AG09309 (cell line): ENCODE measurements at regions not wholly inside any gene's neighbourhood (a gene's known extent, or its start where the extent isn't known, plus 50 kb on each side); places are given as distances from the start of the nearest gene placed in this dataset.
"Not testable (repeated sequence)": the region's sequence is repeated elsewhere in the genome, so short reads cannot be mapped to it uniquely, and the experiment has no call there.

ENCODE experiments used
- DNase-seq: peaks from one replicate; pipeline ENCODE4 v3.0.0-alpha.2; 2010; ENCODE audit warnings: low read depth
- H3K4me3 ChIP-seq: 2 replicates; pipeline ENCODE4 v1.5.1; 2011; ENCODE audit warnings: mild to moderate bottlenecking, low read depth, low read length, moderate library complexity; ENCODE audit not compliant: control insufficient read depth
- TF ChIP-seq, protein P1 (sequence below): IDR thresholded peaks from 2 replicates; pipeline ENCODE4 v1.5.1; 2011; ENCODE audit warnings: mild to moderate bottlenecking, low read depth, low read length, inconsistent platforms; ENCODE audit not compliant: insufficient read depth, control insufficient read depth; ENCODE audit errors: missing control alignments

DNA sequence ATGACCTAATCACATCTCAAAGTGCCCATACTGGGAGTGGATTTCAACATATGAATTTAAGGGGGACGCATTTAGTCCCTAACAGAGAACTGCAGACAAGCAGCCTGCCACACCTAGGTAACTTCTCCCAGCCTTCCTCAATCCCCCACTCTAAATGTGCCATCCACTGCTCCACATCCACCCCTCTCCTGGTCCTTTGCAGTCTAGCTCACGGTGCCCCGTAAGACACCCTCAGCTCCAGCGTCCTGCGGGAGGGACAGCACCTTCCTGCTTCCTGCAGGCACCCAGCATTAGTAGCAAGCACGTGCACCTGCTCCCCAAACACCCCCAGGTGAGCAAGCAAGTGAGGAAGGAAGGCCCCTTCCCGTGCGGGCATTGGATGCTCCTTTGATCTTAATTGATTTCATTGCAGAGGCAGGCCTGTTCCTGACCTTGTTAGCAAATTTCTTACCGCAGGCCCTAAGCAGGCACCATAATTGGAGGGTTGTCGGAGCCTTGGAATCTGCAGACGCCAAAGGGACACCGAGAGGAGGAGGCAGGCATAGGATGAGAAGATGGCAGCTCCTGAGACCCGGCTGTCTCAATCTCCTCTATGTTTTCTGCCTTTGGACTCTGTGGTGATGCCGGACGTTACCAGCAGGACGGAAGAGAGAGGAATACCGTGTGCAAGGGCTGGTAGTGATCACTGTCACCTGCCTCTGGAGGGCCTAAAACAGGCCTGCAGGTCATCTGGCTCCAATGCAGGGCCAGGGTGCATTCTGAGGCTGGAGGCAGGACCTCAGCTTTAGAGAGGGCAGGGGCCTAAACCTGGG lies 75.8 kb upstream of the CHST15 start:
- H3K4me3 ChIP-seq, result no peak overlapping the region
- DNase-seq, result no peak
- TF ChIP-seq, protein P1, sequence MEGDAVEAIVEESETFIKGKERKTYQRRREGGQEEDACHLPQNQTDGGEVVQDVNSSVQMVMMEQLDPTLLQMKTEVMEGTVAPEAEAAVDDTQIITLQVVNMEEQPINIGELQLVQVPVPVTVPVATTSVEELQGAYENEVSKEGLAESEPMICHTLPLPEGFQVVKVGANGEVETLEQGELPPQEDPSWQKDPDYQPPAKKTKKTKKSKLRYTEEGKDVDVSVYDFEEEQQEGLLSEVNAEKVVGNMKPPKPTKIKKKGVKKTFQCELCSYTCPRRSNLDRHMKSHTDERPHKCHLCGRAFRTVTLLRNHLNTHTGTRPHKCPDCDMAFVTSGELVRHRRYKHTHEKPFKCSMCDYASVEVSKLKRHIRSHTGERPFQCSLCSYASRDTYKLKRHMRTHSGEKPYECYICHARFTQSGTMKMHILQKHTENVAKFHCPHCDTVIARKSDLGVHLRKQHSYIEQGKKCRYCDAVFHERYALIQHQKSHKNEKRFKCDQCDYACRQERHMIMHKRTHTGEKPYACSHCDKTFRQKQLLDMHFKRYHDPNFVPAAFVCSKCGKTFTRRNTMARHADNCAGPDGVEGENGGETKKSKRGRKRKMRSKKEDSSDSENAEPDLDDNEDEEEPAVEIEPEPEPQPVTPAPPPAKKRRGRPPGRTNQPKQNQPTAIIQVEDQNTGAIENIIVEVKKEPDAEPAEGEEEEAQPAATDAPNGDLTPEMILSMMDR, result no peak

DNA sequence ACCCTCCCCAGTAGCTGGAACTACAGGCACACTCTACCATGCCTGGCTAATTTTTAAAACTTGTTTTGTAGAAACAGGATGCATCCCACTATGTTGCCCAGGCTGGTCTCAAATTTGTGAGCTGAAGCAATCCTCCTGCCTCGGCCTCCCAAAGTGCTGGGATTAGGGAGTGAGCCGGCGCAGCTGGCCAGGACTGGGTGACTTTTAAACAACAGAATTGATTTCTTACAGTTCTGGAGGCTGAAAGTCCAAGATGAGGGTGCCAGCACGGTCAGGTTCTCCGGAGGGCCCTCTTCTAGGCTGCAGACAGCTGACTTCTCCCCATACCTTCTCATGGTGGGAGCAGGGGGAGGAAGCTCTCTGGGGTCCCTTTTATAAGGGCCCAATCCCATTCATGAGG lies 75.2 kb upstream of the CHST15 start:
- no peak for DNase-seq
- TF ChIP-seq, protein P1, result no peak
- H3K4me3 ChIP-seq, result no peak overlapping the region

GRCh38 chr10:124167925-124168324 lies 74.5 kb upstream of the CHST15 start:
- H3K4me3 ChIP-seq, result not testable (repeated sequence)

DNA sequence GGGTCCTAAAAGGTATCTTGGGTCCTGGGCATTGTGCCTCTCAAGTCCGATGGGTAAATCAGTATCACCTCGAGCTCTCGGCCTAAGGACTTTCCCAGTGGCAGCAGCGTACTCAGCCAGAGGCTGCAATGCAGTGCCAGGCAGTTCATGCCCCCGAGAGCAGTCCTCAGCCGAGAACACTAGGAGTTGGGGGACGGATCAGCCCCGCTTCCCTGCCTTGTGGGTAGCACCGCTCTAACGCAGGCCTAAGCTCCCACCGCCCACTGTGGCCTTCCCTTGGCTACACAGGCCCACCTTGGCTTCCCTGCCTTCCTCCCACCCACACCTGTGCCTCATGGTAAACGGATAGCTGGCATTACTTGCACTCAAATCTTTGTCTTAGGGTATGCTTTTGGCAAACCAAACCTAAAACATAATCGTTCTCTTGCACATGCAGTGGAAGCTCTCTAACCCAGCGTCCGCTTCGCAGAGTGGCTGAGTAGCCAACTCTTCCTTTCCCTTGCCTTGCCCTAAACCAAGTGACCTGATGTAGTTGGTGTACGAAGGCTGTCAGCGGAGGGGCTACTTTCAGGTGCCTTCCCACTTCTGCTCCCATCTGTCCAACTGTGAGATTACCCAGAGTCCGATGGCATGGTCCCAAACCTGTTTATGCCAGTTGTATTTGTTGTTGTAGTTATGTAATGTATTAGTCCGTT lies 73.2 kb upstream of the CHST15 start:
- TF ChIP-seq, protein P1, result no peak
- no peak for DNase-seq
- H3K4me3 ChIP-seq, result no peak overlapping the region

More at GRCh38 chr10:124167925-124168324, 74.5 kb upstream of the CHST15 start:
- not testable (repeated sequence) for DNase-seq

GRCh38 chr10:124165827-124166226 lies 72.4 kb upstream of the CHST15 start:
- no peak for DNase-seq
- no peak overlapping the region for H3K4me3 ChIP-seq
- TF ChIP-seq, protein P1, result no peak

GRCh38 chr10:124165311-124165710 lies 71.9 kb upstream of the CHST15 start:
- TF ChIP-seq, protein P1, result no peak
- H3K4me3 ChIP-seq, result no peak overlapping the region
- DNase-seq, result no peak

DNA sequence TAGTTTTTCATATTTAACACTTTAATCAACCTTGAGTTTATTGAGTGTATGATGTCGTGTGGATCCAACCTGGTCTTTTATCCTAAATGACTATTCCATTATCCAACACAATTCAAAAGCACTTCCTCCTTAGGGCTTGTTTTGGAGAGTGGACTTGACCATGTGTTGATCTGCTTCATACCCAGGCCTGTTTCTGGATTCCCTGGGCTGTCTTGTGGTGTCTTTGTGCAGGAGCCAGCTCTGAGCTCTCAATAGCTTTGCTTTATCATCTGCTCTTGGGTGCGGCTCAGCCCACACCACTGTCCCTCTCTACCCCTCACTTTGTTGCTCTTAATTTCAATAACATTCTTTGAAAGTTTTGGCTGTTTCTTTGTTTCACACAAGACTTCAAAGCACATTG lies 70.9 kb upstream of the CHST15 start:
- no peak for DNase-seq
- no peak overlapping the region for H3K4me3 ChIP-seq
- TF ChIP-seq, protein P1, result no peak
